Parathyroid adenoma (tissue), 2 donors: ENCODE measurements at regions not wholly inside any gene's neighbourhood (a gene's known extent, or its start where the extent isn't known, plus 50 kb on each side); places are given as distances from the start of the nearest gene placed in this dataset.
A peak's percentile ranks its signal among the peaks of the same experiment; 100 is the strongest.

ENCODE experiments used
- H2AFZ ChIP-seq: fragments of 300-600 bp; sonication (generic); one replicate; pipeline ENCODE4 v1.7.0; 2017; ENCODE audit warnings: antibody characterized with exemption, mild to moderate bottlenecking
- H3K27ac ChIP-seq: fragments of 300-600 bp; sonication (generic); one replicate; pipeline ENCODE4 v1.7.0; 2017
- H3K27me3 ChIP-seq: fragments of 300-600 bp; sonication (generic); one replicate; pipeline ENCODE4 v1.7.0; 2017; ENCODE audit warnings: low read length; ENCODE audit not compliant: control insufficient read depth, insufficient read depth
- H3K36me3 ChIP-seq: fragments of 300-600 bp; sonication (generic); one replicate; pipeline ENCODE4 v1.7.0; 2017; ENCODE audit warnings: low read length; ENCODE audit not compliant: control insufficient read depth, insufficient read depth
- H3K4me1 ChIP-seq: fragments of 300-600 bp; sonication (generic); one replicate; pipeline ENCODE4 v1.7.0; 2017; ENCODE audit warnings: control low read depth
- H3K4me2 ChIP-seq: fragments of 300-600 bp; sonication (generic); one replicate; pipeline ENCODE4 v1.7.0; 2017; ENCODE audit warnings: low read length
- H3K4me3 ChIP-seq: fragments of 300-600 bp; sonication (generic); one replicate; pipeline ENCODE4 v1.7.0; 2017; ENCODE audit warnings: low read depth, low read length
- H3K79me2 ChIP-seq: fragments of 300-600 bp; sonication (generic); one replicate; pipeline ENCODE4 v1.7.0; 2017; ENCODE audit warnings: control low read depth
- H3K9ac ChIP-seq: fragments of 300-600 bp; sonication (generic); one replicate; pipeline ENCODE4 v1.7.0; 2017; ENCODE audit warnings: mild to moderate bottlenecking
- H3K9me3 ChIP-seq: fragments of 300-600 bp; sonication (generic); one replicate; pipeline ENCODE4 v1.7.0; 2017; ENCODE audit warnings: low read length; ENCODE audit not compliant: control insufficient read depth
- TF ChIP-seq, protein P1 (sequence below): fragments of 300-600 bp; sonication (generic); IDR thresholded peaks from one replicate; pipeline ENCODE4 v1.7.0; 2017; ENCODE audit warnings: antibody characterized with exemption, mild to moderate bottlenecking
- donor health status: primary hyperparathyroidism.

DNA sequence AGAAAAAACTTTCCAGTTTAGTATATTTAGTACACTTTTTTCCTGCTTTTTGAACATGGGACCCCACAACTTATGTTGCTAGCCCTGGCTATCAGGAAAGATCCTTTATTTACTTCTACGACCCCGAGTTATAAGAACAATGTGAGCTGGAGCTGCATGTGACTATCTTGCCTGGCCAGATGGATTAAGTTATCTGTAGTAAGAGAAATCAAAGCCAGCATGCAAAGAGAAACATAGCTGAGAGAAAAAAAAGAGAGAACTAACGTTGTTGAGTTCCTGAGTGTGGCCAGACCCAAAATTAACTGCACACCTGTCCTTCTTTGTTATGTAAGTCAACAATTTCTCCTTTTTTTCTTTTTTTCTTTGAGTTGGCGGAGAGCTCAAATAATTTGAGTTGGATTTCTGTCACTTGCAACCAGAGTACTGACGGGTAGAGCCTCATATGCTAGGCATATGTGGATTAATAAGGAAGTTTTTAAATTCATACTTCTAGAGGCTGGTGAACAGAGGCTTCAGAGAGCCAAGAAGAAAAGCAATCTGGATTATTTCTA is 219.5 kb downstream of the HACE1 start:
- Histone ChIP-seq H3K4me3 (no peak overlapping the region), H3K4me1 (no peaks in the 10 kb centered on the region), H3K9me3 (no peaks in the 10 kb centered on the region), H3K9ac (no peak overlapping the region), H3K4me2 (no peak overlapping the region), H3K36me3 (no peaks in the 10 kb centered on the region), H3K27me3 (no peaks in the 10 kb centered on the region), H3K27ac (peak overlapping the region; percentile 22), H2AFZ (no peak overlapping the region), H3K79me2 (no peaks in the 10 kb centered on the region)
- TF ChIP-seq, protein P1, sequence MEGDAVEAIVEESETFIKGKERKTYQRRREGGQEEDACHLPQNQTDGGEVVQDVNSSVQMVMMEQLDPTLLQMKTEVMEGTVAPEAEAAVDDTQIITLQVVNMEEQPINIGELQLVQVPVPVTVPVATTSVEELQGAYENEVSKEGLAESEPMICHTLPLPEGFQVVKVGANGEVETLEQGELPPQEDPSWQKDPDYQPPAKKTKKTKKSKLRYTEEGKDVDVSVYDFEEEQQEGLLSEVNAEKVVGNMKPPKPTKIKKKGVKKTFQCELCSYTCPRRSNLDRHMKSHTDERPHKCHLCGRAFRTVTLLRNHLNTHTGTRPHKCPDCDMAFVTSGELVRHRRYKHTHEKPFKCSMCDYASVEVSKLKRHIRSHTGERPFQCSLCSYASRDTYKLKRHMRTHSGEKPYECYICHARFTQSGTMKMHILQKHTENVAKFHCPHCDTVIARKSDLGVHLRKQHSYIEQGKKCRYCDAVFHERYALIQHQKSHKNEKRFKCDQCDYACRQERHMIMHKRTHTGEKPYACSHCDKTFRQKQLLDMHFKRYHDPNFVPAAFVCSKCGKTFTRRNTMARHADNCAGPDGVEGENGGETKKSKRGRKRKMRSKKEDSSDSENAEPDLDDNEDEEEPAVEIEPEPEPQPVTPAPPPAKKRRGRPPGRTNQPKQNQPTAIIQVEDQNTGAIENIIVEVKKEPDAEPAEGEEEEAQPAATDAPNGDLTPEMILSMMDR, result no peak

DNA sequence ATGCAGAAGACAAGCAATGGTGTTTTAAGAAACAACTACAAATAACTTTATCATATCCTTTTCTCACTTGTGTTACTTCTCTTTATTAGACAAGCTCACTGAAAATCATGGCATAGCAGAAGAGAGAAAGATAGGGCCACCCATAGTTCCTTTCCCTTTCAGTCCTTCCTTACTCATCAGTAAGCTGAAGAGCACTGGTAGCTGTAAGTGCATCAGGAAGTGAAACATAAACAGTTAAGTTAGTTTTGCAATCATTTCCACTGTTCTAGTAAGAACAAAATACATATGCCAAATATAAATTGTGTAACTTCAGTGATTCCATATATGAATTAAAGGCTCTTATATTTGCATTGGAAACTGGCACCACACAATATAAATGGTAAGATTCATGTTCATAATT is 220.1 kb downstream of the HACE1 start:
- Histone ChIP-seq H3K4me1 (no peaks in the 10 kb centered on the region), H3K79me2 (no peaks in the 10 kb centered on the region), H3K27me3 (no peaks in the 10 kb centered on the region), H3K36me3 (no peaks in the 10 kb centered on the region), H3K27ac (peak overlapping the region; percentile 33), H3K4me3 (no peak overlapping the region), H3K9ac (no peak overlapping the region), H2AFZ (no peak overlapping the region), H3K9me3 (no peaks in the 10 kb centered on the region), H3K4me2 (no peak overlapping the region)
- TF ChIP-seq, protein P1, result no peak

DNA sequence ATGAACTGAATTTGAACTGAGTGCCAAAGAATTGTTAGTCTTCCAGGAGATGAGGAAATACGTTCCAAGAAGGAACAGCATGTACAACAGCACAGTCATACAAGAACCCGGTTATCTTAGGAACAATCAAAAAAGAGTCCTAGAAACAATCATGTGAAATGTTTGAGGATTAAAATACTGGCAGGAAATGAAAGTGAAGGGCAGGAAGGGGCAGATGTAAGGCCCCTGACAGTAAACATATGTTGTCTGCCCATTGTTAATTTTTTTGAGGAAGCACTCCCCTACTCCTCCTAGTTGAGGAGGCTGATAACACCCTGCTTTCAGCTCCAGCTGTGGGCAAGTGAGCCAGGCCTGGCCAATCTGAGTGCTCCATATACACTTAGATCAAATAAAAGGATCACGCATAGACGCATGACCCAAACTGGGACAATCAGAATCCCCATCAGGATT is 220.9 kb downstream of the HACE1 start:
- TF ChIP-seq, protein P1, result no peak
- Histone ChIP-seq H3K79me2 (no peaks in the 10 kb centered on the region), H3K4me3 (no peak overlapping the region), H2AFZ (no peak overlapping the region), H3K9me3 (no peaks in the 10 kb centered on the region), H3K9ac (no peak overlapping the region), H3K4me2 (no peak overlapping the region), H3K27ac (peak overlapping the region; percentile 33), H3K4me1 (no peaks in the 10 kb centered on the region), H3K36me3 (no peaks in the 10 kb centered on the region), H3K27me3 (no peaks in the 10 kb centered on the region)

DNA sequence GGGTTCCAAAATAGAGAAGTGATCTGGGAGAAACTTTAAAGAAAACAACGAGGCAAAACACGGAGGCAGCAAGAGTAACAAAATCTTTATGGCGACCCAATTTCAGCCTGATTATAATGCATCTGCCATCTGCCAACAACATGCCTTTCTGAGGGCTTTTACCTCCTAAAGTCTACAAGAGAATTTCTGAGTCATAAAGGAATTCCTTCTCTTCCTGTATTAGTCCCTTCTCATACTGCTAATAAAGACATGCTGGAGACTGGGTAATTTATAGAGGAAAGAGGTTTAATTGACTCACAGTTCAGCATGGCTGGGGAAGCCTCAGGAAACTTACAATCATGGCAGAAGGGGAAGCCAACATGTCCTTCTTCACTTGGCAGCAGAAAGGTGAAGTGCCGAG is 226.6 kb downstream of the HACE1 start:
- Histone ChIP-seq H2AFZ (no peak overlapping the region), H3K79me2 (no peaks in the 10 kb centered on the region), H3K27ac (no peak overlapping the region), H3K4me2 (no peak overlapping the region), H3K9me3 (no peaks in the 10 kb centered on the region), H3K9ac (no peak overlapping the region), H3K27me3 (no peaks in the 10 kb centered on the region), H3K4me3 (no peak overlapping the region), H3K36me3 (no peaks in the 10 kb centered on the region), H3K4me1 (no peaks in the 10 kb centered on the region)
- TF ChIP-seq, protein P1, result no peak

DNA sequence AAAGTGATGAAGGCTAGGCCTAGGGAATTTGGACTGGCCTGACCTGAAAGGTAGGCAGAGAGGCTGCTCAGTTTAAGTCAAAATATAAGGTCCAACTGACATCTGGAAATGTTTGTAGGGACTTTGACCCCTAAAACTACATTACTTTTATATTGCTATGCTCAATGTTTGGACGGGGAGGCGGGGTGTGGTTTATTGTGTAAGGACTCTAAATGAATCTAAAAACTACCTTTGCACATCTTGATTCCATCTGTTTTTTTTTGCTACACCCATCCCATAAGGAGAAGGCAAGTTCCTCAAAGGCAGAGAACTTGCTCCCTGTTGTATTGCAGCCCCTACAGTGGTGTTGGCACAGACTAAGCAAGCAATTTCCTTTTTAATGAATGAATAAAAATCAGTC is 227.1 kb downstream of the HACE1 start:
- Histone ChIP-seq H3K4me1 (no peaks in the 10 kb centered on the region), H3K36me3 (no peaks in the 10 kb centered on the region), H3K9ac (no peak overlapping the region), H3K27me3 (no peaks in the 10 kb centered on the region), H3K4me3 (no peak overlapping the region), H2AFZ (no peak overlapping the region), H3K4me2 (no peak overlapping the region), H3K9me3 (no peaks in the 10 kb centered on the region), H3K79me2 (no peaks in the 10 kb centered on the region), H3K27ac (no peak overlapping the region)
- TF ChIP-seq, protein P1, result no peak
